H1 (cell line): ENCODE measurements at regions not wholly inside any gene's neighbourhood (a gene's known extent, or its start where the extent isn't known, plus 50 kb on each side); places are given as distances from the start of the nearest gene placed in this dataset.

Source experiments
- CTCF ChIA-PET: fragments of 300-600 bp; sonication (Branson Sonifier 250); formaldehyde crosslinking; loops from one replicate; lab custom pipeline; 2021; ENCODE audit not compliant: partially characterized antibody; lab: Charles Lee
- POLR2A ChIA-PET: fragments of 300-600 bp; sonication (Branson Sonifier 250); formaldehyde crosslinking; loops from one replicate; lab custom pipeline; 2021; ENCODE audit warnings: inconsistent platforms; ENCODE audit not compliant: partially characterized antibody; lab: Charles Lee
- DNase-seq, 2 experiments: peaks; one replicate each; pipeline versions ENCODE4 v3.0.0 to v3.0.0-alpha.2; 2010 to 2022; ENCODE audit warnings: low spot score in 2 of 2, low read depth in 1 of 2, mixed read lengths in 1 of 2
- FAIRE-seq: peaks from 2 replicates; lab custom pipeline; 2011; peaks lifted over from hg19 to GRCh38; lab: Jason Lieb, UNC
- H2AFZ ChIP-seq: 2 replicates; pipeline ENCODE4 v1.8.1; 2012; ENCODE audit warnings: low read length, inconsistent platforms
- H2AK5ac ChIP-seq: 2 replicates; pipeline ENCODE4 v1.6.1; 2013; ENCODE audit warnings: low read depth, low read length
- H2BK120ac ChIP-seq: replicated peaks from 2 replicates; pipeline ENCODE3; 2013; ENCODE audit warnings: low read depth, low read length, inconsistent platforms
- H2BK12ac ChIP-seq: 2 replicates; pipeline ENCODE4 v1.6.1; 2013; ENCODE audit warnings: low read depth, low read length
- H2BK15ac ChIP-seq: 2 replicates; pipeline ENCODE4 v1.6.1; 2013; ENCODE audit warnings: low read length
- H2BK20ac ChIP-seq: 2 replicates; pipeline ENCODE4 v1.6.1; 2013; ENCODE audit warnings: low read length
- H2BK5ac ChIP-seq: 2 replicates; pipeline ENCODE4 v1.6.1; 2013; ENCODE audit warnings: low read depth, low read length
- H3K14ac ChIP-seq: 2 replicates; pipeline ENCODE4 v1.6.1; 2013; ENCODE audit warnings: inconsistent platforms; ENCODE audit not compliant: insufficient read length
- H3K18ac ChIP-seq: 2 replicates; pipeline ENCODE4 v1.6.1; 2013; ENCODE audit warnings: low read length; ENCODE audit errors: extremely low read depth
- H3K23ac ChIP-seq: 2 replicates; pipeline ENCODE4 v1.6.1; 2013; ENCODE audit warnings: inconsistent platforms; ENCODE audit not compliant: insufficient read length
- H3K23me2 ChIP-seq: 2 replicates; pipeline ENCODE4 v1.6.1; 2013; ENCODE audit warnings: low read depth, low read length
- H3K27ac ChIP-seq: 2 replicates; pipeline ENCODE4 v1.6.1; 2011; ENCODE audit warnings: low read depth, low read length, inconsistent platforms
- H3K27me3 ChIP-seq, 4 experiments: replicated peaks in 1 of 4; 1 replicate in 1 of 4; 2 replicates in 3 of 4; pipeline versions ENCODE4 v1.6.1 to v1.8.1; 2011 to 2013; ENCODE audit warnings: low read length in 3 of 4, mild to moderate bottlenecking in 3 of 4, inconsistent platforms in 2 of 4, mixed read lengths in 2 of 4, moderate library complexity in 1 of 4; ENCODE audit not compliant: control insufficient read depth in 3 of 4, insufficient read depth in 3 of 4; ENCODE audit errors: extremely low read depth in 1 of 4
- H3K36me3 ChIP-seq, 4 experiments: 2 replicates each; pipeline versions ENCODE4 v1.6.1 to v1.8.1; 2011 to 2013; ENCODE audit warnings: mild to moderate bottlenecking in 4 of 4, low read length in 3 of 4, moderate library complexity in 2 of 4, control low read depth in 1 of 4, inconsistent platforms in 1 of 4; ENCODE audit not compliant: insufficient read depth in 4 of 4, control insufficient read depth in 2 of 4
- H3K4ac ChIP-seq: replicated peaks from 2 replicates; pipeline ENCODE3; 2013; ENCODE audit warnings: low read length, low read depth, mixed read lengths, inconsistent platforms; ENCODE audit not compliant: insufficient read length
- H3K4me1 ChIP-seq, 4 experiments: replicated peaks in 1 of 4; 1 replicate in 1 of 4; 2 replicates in 3 of 4; pipeline versions ENCODE4 v1.6.1 to v1.8.1; 2011 to 2013; ENCODE audit warnings: low read length in 3 of 4, inconsistent platforms in 2 of 4, mixed read lengths in 1 of 4; ENCODE audit not compliant: insufficient read depth in 4 of 4, control insufficient read depth in 3 of 4
- H3K4me2 ChIP-seq, 2 experiments: 2 replicates each; pipeline versions ENCODE4 v1.6.1 to v1.8.1; 2011 to 2013; ENCODE audit warnings: low read depth in 2 of 2, low read length in 2 of 2, control low read depth in 1 of 2, inconsistent platforms in 1 of 2, mild to moderate bottlenecking in 1 of 2; ENCODE audit not compliant: insufficient read depth in 1 of 2
- H3K4me3 ChIP-seq, 4 experiments: fragments of 200-600, 300-600 bp in 1 of 4; sonication (generic), shearing (Covaris generic), sonication (Bioruptor Twin) in 1 of 4; 2 replicates each; pipeline versions ENCODE4 v1.5.1 to v1.8.1; 2011 to 2016; ENCODE audit warnings: low read length in 4 of 4, low read depth in 3 of 4, control low read depth in 2 of 4, inconsistent platforms in 2 of 4, mild to moderate bottlenecking in 2 of 4, mixed read lengths in 1 of 4, moderate library complexity in 1 of 4; ENCODE audit not compliant: insufficient read depth in 2 of 4; ENCODE audit errors: extremely low read depth in 1 of 4
- H3K56ac ChIP-seq: replicated peaks from 2 replicates; pipeline ENCODE3; 2013; ENCODE audit warnings: low read depth, mild to moderate bottlenecking, mixed read lengths, low read length, inconsistent platforms; ENCODE audit not compliant: insufficient read length
- H3K79me1 ChIP-seq: 2 replicates; pipeline ENCODE4 v1.6.1; 2013; ENCODE audit warnings: low read depth, low read length, control low read depth
- H3K79me2 ChIP-seq, 2 experiments: 2 replicates each; pipeline versions ENCODE4 v1.6.1 to v1.8.1; 2012 to 2013; ENCODE audit warnings: low read length in 2 of 2, mild to moderate bottlenecking in 2 of 2, inconsistent platforms in 1 of 2; ENCODE audit not compliant: insufficient read depth in 2 of 2, control insufficient read depth in 1 of 2
- H3K9ac ChIP-seq, 4 experiments: replicated peaks in 1 of 4; 1 replicate in 1 of 4; 2 replicates in 3 of 4; pipeline versions ENCODE4 v1.6.1 to v1.8.1; 2011 to 2013; ENCODE audit warnings: low read depth in 3 of 4, low read length in 3 of 4, control low read depth in 2 of 4, mild to moderate bottlenecking in 2 of 4, moderate library complexity in 2 of 4, inconsistent platforms in 1 of 4; ENCODE audit errors: extremely low read depth in 1 of 4
- H3K9me3 ChIP-seq, 2 experiments: 2 replicates each; pipeline versions ENCODE4 v1.6.1 to v1.8.1; 2012 to 2013; ENCODE audit warnings: mild to moderate bottlenecking in 2 of 2, moderate library complexity in 2 of 2, control low read depth in 1 of 2, inconsistent platforms in 1 of 2, low read depth in 1 of 2, low read length in 1 of 2, mixed read lengths in 1 of 2; ENCODE audit not compliant: insufficient read depth in 2 of 2
- H4K20me1 ChIP-seq, 2 experiments: replicated peaks in 1 of 2; 2 replicates each; pipeline versions ENCODE3 to v1.8.1; 2011 to 2013; ENCODE audit warnings: inconsistent platforms in 2 of 2, low read length in 2 of 2, mild to moderate bottlenecking in 1 of 2; ENCODE audit not compliant: insufficient read depth in 2 of 2, control insufficient read depth in 1 of 2
- H4K5ac ChIP-seq: 2 replicates; pipeline ENCODE4 v1.6.1; 2013; ENCODE audit warnings: low read length, low read depth, mixed read lengths, inconsistent platforms; ENCODE audit not compliant: insufficient read length
- H4K8ac ChIP-seq: 2 replicates; pipeline ENCODE4 v1.8.0; 2013; ENCODE audit warnings: mild to moderate bottlenecking, moderate library complexity, low read length, inconsistent platforms; ENCODE audit not compliant: insufficient read depth; ENCODE audit errors: extremely low read depth
- H4K91ac ChIP-seq: replicated peaks from 2 replicates; pipeline ENCODE3; 2013; ENCODE audit warnings: low read length, mixed read lengths, inconsistent platforms; ENCODE audit not compliant: insufficient read length
- BRCA1 ChIP-seq: IDR thresholded peaks from 2 replicates; pipeline ENCODE4 v1.6.1; 2012; ENCODE audit warnings: low read depth, low read length, improper control_type of control experiment
- CHD1 ChIP-seq: IDR thresholded peaks from 2 replicates; pipeline ENCODE4 v1.6.1; 2012; ENCODE audit warnings: low read depth, low read length, improper control_type of control experiment
- CREB1 ChIP-seq: IDR thresholded peaks from 2 replicates; pipeline ENCODE4 v1.6.1; 2012; ENCODE audit warnings: inconsistent platforms
- EP300 ChIP-seq, 2 experiments: IDR thresholded peaks; 1 replicate in 1 of 2; 2 replicates in 1 of 2; pipeline ENCODE4 v1.6.1; 2011 to 2012; ENCODE audit warnings: low read depth in 2 of 2, low read length in 2 of 2, mild to moderate bottlenecking in 2 of 2, borderline replicate concordance in 1 of 2, inconsistent platforms in 1 of 2, moderate library complexity in 1 of 2
- SP1 ChIP-seq: IDR thresholded peaks from 2 replicates; pipeline ENCODE4 v1.6.1; 2011; ENCODE audit warnings: low read depth, low read length
- TAF7 ChIP-seq: optimal IDR thresholded peaks from 2 replicates; pipeline ENCODE3; 2011; ENCODE audit warnings: low read depth, mild to moderate bottlenecking, inconsistent platforms, low read length, moderate library complexity, borderline replicate concordance
- WGBS, 2 experiments: shearing (Covaris generic) in 1 of 2; methylation state at CpG; one replicate each; pipeline versions ENCODE4 v1.1.6 to v1.1.7; 2013 to 2015; ENCODE audit warnings: low lambda C conversion rate in 2 of 2, mixed read lengths in 2 of 2, inconsistent platforms in 1 of 2, low coverage in 1 of 2, missing lambda C conversion rate in 1 of 2; ENCODE audit not compliant: insufficient replicate concordance in 2 of 2, insufficient coverage in 1 of 2, insufficient read length in 1 of 2; ENCODE audit errors: extremely low coverage in 1 of 2, missing lambda C conversion rate in 1 of 2; 5-methylcytosine and 5-hydroxymethylcytosine counted together
- TF ChIP-seq, protein P1 (sequence below): IDR thresholded peaks from 2 replicates; pipeline ENCODE4 v1.6.1; 2012; ENCODE audit warnings: inconsistent platforms
- TF ChIP-seq, protein P2 (sequence below): IDR thresholded peaks from 2 replicates; pipeline ENCODE4 v1.6.1; 2011; ENCODE audit warnings: low read depth, mild to moderate bottlenecking, low read length; ENCODE audit not compliant: insufficient read depth

DNA sequence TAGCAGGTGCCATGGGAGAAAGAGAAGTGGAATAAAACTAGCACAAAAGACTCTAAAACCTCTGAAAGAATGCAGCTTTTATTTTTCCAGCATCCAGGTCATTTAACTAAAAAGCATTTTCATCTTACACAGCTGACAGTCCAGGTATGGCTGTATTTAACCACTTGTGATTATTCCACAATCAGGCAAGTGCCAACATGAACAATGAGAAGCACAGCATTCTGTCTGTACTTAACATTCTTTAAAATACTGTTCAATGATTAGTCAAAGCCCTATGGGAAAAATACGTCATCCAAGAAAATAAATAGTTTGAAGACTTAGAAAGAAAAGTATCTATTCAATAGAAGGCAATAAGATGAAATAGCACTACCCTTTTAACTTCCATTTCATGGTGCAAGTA is 246.9 kb downstream of the LIG4 start:
- Histone ChIP-seq H3K4me3 (no peak overlapping the region), H3K4me2 (no peak overlapping the region), H2BK12ac (no peak overlapping the region), H3K79me2 (no peaks in the 10 kb centered on the region), H3K4me1 (peaks cover 0 to 3% (median 0%) of the 10 kb centered on the region in 4 experiments; a peak in 1 of 7 replicates), H3K9ac (no peak overlapping the region), H2BK20ac (no peak overlapping the region), H2BK15ac (no peak overlapping the region), H3K36me3 (no peaks in the 10 kb centered on the region), H3K56ac (no peak overlapping the region), H3K4ac (no peak overlapping the region), H3K18ac (no peak overlapping the region), H2AFZ (no peak overlapping the region), H4K20me1 (no peaks in the 10 kb centered on the region), H3K9me3 (no peaks in the 10 kb centered on the region), H4K91ac (no peak overlapping the region), H3K79me1 (no peaks in the 10 kb centered on the region), H2AK5ac (no peak overlapping the region), H3K14ac (no peak overlapping the region), H4K5ac (no peak overlapping the region), H2BK5ac (no peak overlapping the region), H2BK120ac (no peak overlapping the region), H3K23me2 (no peaks in the 10 kb centered on the region), H3K23ac (no peak overlapping the region), H3K27me3 (no peaks in the 10 kb centered on the region), H4K8ac (no peak overlapping the region), H3K27ac (no peak overlapping the region)
- 96% methylated on average over 1 of the region's 1 CpG; no CpG with 5 or more reads in 1 of the 2 experiments for WGBS, 2 experiments
- DNase-seq (no peak), FAIRE-seq (no peak)
- no peak for TF ChIP-seq EP300 (IDR thresholded peaks at IDR 0.05; ENCODE audit: borderline replicate concordance in 1 of 2, low read depth in 2 of 2, low read length in 2 of 2)
- no peak for TF ChIP-seq CHD1
- TF ChIP-seq, protein P1, sequence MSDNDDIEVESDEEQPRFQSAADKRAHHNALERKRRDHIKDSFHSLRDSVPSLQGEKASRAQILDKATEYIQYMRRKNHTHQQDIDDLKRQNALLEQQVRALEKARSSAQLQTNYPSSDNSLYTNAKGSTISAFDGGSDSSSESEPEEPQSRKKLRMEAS: no peak
- no peak for TF ChIP-seq TAF7
- no peak for TF ChIP-seq BRCA1
- no peak for TF ChIP-seq CREB1
- TF ChIP-seq, protein P2, sequence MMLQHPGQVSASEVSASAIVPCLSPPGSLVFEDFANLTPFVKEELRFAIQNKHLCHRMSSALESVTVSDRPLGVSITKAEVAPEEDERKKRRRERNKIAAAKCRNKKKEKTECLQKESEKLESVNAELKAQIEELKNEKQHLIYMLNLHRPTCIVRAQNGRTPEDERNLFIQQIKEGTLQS: no peak
- TF ChIP-seq SP1: no peak
- ChIA-PET CTCF (interaction anchor here (1.2 kb wide), 1 partner anchor 319 kb away, joined by 3 read pairs; no protein-coding TSS in a partner anchor), POLR2A (no interaction called here)
